H1 (cell line): ENCODE measurements at regions not wholly inside any gene's neighbourhood (a gene's known extent, or its start where the extent isn't known, plus 50 kb on each side); places are given as distances from the start of the nearest gene placed in this dataset.
"Not testable (repeated sequence)": the region's sequence is repeated elsewhere in the genome, so short reads cannot be mapped to it uniquely, and the experiment has no call there.

Experiments
- CTCF ChIA-PET: fragments of 300-600 bp; sonication (Branson Sonifier 250); formaldehyde crosslinking; loops from one replicate; lab custom pipeline; 2021; ENCODE audit not compliant: partially characterized antibody; lab: Charles Lee
- POLR2A ChIA-PET: fragments of 300-600 bp; sonication (Branson Sonifier 250); formaldehyde crosslinking; loops from one replicate; lab custom pipeline; 2021; ENCODE audit warnings: inconsistent platforms; ENCODE audit not compliant: partially characterized antibody; lab: Charles Lee
- DNase-seq, 2 experiments: peaks; one replicate each; pipeline versions ENCODE4 v3.0.0 to v3.0.0-alpha.2; 2010 to 2022; ENCODE audit warnings: low spot score in 2 of 2, low read depth in 1 of 2, mixed read lengths in 1 of 2
- FAIRE-seq: peaks from 2 replicates; lab custom pipeline; 2011; peaks lifted over from hg19 to GRCh38; lab: Jason Lieb, UNC
- H2AFZ ChIP-seq: 2 replicates; pipeline ENCODE4 v1.8.1; 2012; ENCODE audit warnings: low read length, inconsistent platforms
- H2AK5ac ChIP-seq: 2 replicates; pipeline ENCODE4 v1.6.1; 2013; ENCODE audit warnings: low read depth, low read length
- H2BK120ac ChIP-seq: replicated peaks from 2 replicates; pipeline ENCODE3; 2013; ENCODE audit warnings: low read depth, low read length, inconsistent platforms
- H2BK12ac ChIP-seq: 2 replicates; pipeline ENCODE4 v1.6.1; 2013; ENCODE audit warnings: low read depth, low read length
- H2BK15ac ChIP-seq: 2 replicates; pipeline ENCODE4 v1.6.1; 2013; ENCODE audit warnings: low read length
- H2BK20ac ChIP-seq: 2 replicates; pipeline ENCODE4 v1.6.1; 2013; ENCODE audit warnings: low read length
- H2BK5ac ChIP-seq: 2 replicates; pipeline ENCODE4 v1.6.1; 2013; ENCODE audit warnings: low read depth, low read length
- H3K14ac ChIP-seq: 2 replicates; pipeline ENCODE4 v1.6.1; 2013; ENCODE audit warnings: inconsistent platforms; ENCODE audit not compliant: insufficient read length
- H3K18ac ChIP-seq: 2 replicates; pipeline ENCODE4 v1.6.1; 2013; ENCODE audit warnings: low read length; ENCODE audit errors: extremely low read depth
- H3K23ac ChIP-seq: 2 replicates; pipeline ENCODE4 v1.6.1; 2013; ENCODE audit warnings: inconsistent platforms; ENCODE audit not compliant: insufficient read length
- H3K23me2 ChIP-seq: 2 replicates; pipeline ENCODE4 v1.6.1; 2013; ENCODE audit warnings: low read depth, low read length
- H3K27ac ChIP-seq: 2 replicates; pipeline ENCODE4 v1.6.1; 2011; ENCODE audit warnings: low read depth, low read length, inconsistent platforms
- H3K27me3 ChIP-seq, 4 experiments: replicated peaks in 1 of 4; 1 replicate in 1 of 4; 2 replicates in 3 of 4; pipeline versions ENCODE4 v1.6.1 to v1.8.1; 2011 to 2013; ENCODE audit warnings: low read length in 3 of 4, mild to moderate bottlenecking in 3 of 4, inconsistent platforms in 2 of 4, mixed read lengths in 2 of 4, moderate library complexity in 1 of 4; ENCODE audit not compliant: control insufficient read depth in 3 of 4, insufficient read depth in 3 of 4; ENCODE audit errors: extremely low read depth in 1 of 4
- H3K36me3 ChIP-seq, 4 experiments: 2 replicates each; pipeline versions ENCODE4 v1.6.1 to v1.8.1; 2011 to 2013; ENCODE audit warnings: mild to moderate bottlenecking in 4 of 4, low read length in 3 of 4, moderate library complexity in 2 of 4, control low read depth in 1 of 4, inconsistent platforms in 1 of 4; ENCODE audit not compliant: insufficient read depth in 4 of 4, control insufficient read depth in 2 of 4
- H3K4ac ChIP-seq: replicated peaks from 2 replicates; pipeline ENCODE3; 2013; ENCODE audit warnings: low read length, low read depth, mixed read lengths, inconsistent platforms; ENCODE audit not compliant: insufficient read length
- H3K4me1 ChIP-seq, 4 experiments: replicated peaks in 1 of 4; 1 replicate in 1 of 4; 2 replicates in 3 of 4; pipeline versions ENCODE4 v1.6.1 to v1.8.1; 2011 to 2013; ENCODE audit warnings: low read length in 3 of 4, inconsistent platforms in 2 of 4, mixed read lengths in 1 of 4; ENCODE audit not compliant: insufficient read depth in 4 of 4, control insufficient read depth in 3 of 4
- H3K4me2 ChIP-seq, 2 experiments: 2 replicates each; pipeline versions ENCODE4 v1.6.1 to v1.8.1; 2011 to 2013; ENCODE audit warnings: low read depth in 2 of 2, low read length in 2 of 2, control low read depth in 1 of 2, inconsistent platforms in 1 of 2, mild to moderate bottlenecking in 1 of 2; ENCODE audit not compliant: insufficient read depth in 1 of 2
- H3K4me3 ChIP-seq, 4 experiments: fragments of 200-600, 300-600 bp in 1 of 4; sonication (generic), shearing (Covaris generic), sonication (Bioruptor Twin) in 1 of 4; 2 replicates each; pipeline versions ENCODE4 v1.5.1 to v1.8.1; 2011 to 2016; ENCODE audit warnings: low read length in 4 of 4, low read depth in 3 of 4, control low read depth in 2 of 4, inconsistent platforms in 2 of 4, mild to moderate bottlenecking in 2 of 4, mixed read lengths in 1 of 4, moderate library complexity in 1 of 4; ENCODE audit not compliant: insufficient read depth in 2 of 4; ENCODE audit errors: extremely low read depth in 1 of 4
- H3K56ac ChIP-seq: replicated peaks from 2 replicates; pipeline ENCODE3; 2013; ENCODE audit warnings: low read depth, mild to moderate bottlenecking, mixed read lengths, low read length, inconsistent platforms; ENCODE audit not compliant: insufficient read length
- H3K79me1 ChIP-seq: 2 replicates; pipeline ENCODE4 v1.6.1; 2013; ENCODE audit warnings: low read depth, low read length, control low read depth
- H3K79me2 ChIP-seq, 2 experiments: 2 replicates each; pipeline versions ENCODE4 v1.6.1 to v1.8.1; 2012 to 2013; ENCODE audit warnings: low read length in 2 of 2, mild to moderate bottlenecking in 2 of 2, inconsistent platforms in 1 of 2; ENCODE audit not compliant: insufficient read depth in 2 of 2, control insufficient read depth in 1 of 2
- H3K9ac ChIP-seq, 4 experiments: replicated peaks in 1 of 4; 1 replicate in 1 of 4; 2 replicates in 3 of 4; pipeline versions ENCODE4 v1.6.1 to v1.8.1; 2011 to 2013; ENCODE audit warnings: low read depth in 3 of 4, low read length in 3 of 4, control low read depth in 2 of 4, mild to moderate bottlenecking in 2 of 4, moderate library complexity in 2 of 4, inconsistent platforms in 1 of 4; ENCODE audit errors: extremely low read depth in 1 of 4
- H3K9me3 ChIP-seq, 2 experiments: 2 replicates each; pipeline versions ENCODE4 v1.6.1 to v1.8.1; 2012 to 2013; ENCODE audit warnings: mild to moderate bottlenecking in 2 of 2, moderate library complexity in 2 of 2, control low read depth in 1 of 2, inconsistent platforms in 1 of 2, low read depth in 1 of 2, low read length in 1 of 2, mixed read lengths in 1 of 2; ENCODE audit not compliant: insufficient read depth in 2 of 2
- H4K20me1 ChIP-seq, 2 experiments: replicated peaks in 1 of 2; 2 replicates each; pipeline versions ENCODE3 to v1.8.1; 2011 to 2013; ENCODE audit warnings: inconsistent platforms in 2 of 2, low read length in 2 of 2, mild to moderate bottlenecking in 1 of 2; ENCODE audit not compliant: insufficient read depth in 2 of 2, control insufficient read depth in 1 of 2
- H4K5ac ChIP-seq: 2 replicates; pipeline ENCODE4 v1.6.1; 2013; ENCODE audit warnings: low read length, low read depth, mixed read lengths, inconsistent platforms; ENCODE audit not compliant: insufficient read length
- H4K8ac ChIP-seq: 2 replicates; pipeline ENCODE4 v1.8.0; 2013; ENCODE audit warnings: mild to moderate bottlenecking, moderate library complexity, low read length, inconsistent platforms; ENCODE audit not compliant: insufficient read depth; ENCODE audit errors: extremely low read depth
- H4K91ac ChIP-seq: replicated peaks from 2 replicates; pipeline ENCODE3; 2013; ENCODE audit warnings: low read length, mixed read lengths, inconsistent platforms; ENCODE audit not compliant: insufficient read length
- MAFK ChIP-seq: IDR thresholded peaks from 2 replicates; pipeline ENCODE4 v1.6.1; 2012; ENCODE audit warnings: low read depth, mild to moderate bottlenecking, improper control_type of control experiment, low read length
- WGBS, 2 experiments: shearing (Covaris generic) in 1 of 2; methylation state at CpG; one replicate each; pipeline versions ENCODE4 v1.1.6 to v1.1.7; 2013 to 2015; ENCODE audit warnings: low lambda C conversion rate in 2 of 2, mixed read lengths in 2 of 2, inconsistent platforms in 1 of 2, low coverage in 1 of 2, missing lambda C conversion rate in 1 of 2; ENCODE audit not compliant: insufficient replicate concordance in 2 of 2, insufficient coverage in 1 of 2, insufficient read length in 1 of 2; ENCODE audit errors: extremely low coverage in 1 of 2, missing lambda C conversion rate in 1 of 2; 5-methylcytosine and 5-hydroxymethylcytosine counted together

- CTCF ChIA-PET, FAIRE-seq: not testable (repeated sequence)
- 92% methylated on average over 1 of the region's 1 CpG; no CpG with 5 or more reads in 1 of the 2 experiments for WGBS, 2 experiments
These were observed 70.1 kb upstream of the OR13H1 start for GRCh38 chrX:131473809-131474208.

More at GRCh38 chrX:131473809-131474208, 70.1 kb upstream of the OR13H1 start:
- H4K20me1 ChIP-seq, POLR2A ChIA-PET, H3K4me1 ChIP-seq, H3K18ac ChIP-seq, H3K4ac ChIP-seq, H3K9me3 ChIP-seq, H3K27me3 ChIP-seq, H3K4me3 ChIP-seq, H3K27ac ChIP-seq, H3K23me2 ChIP-seq, H3K36me3 ChIP-seq, H4K91ac ChIP-seq, H4K8ac ChIP-seq, H3K79me2 ChIP-seq, H2BK12ac ChIP-seq, H3K23ac ChIP-seq, DNase-seq, H2BK20ac ChIP-seq, H2AK5ac ChIP-seq, H3K56ac ChIP-seq, H2BK5ac ChIP-seq, H3K79me1 ChIP-seq, H4K5ac ChIP-seq, H2AFZ ChIP-seq, H3K14ac ChIP-seq, H2BK120ac ChIP-seq, H3K9ac ChIP-seq, H2BK15ac ChIP-seq, H3K4me2 ChIP-seq: not testable (repeated sequence)
- peak; percentile 64; the same call in 1 of the 2 replicates for TF ChIP-seq MAFK
